ENCODE measurements at regions not wholly inside any gene's neighbourhood (a gene's known extent, or its start where the extent isn't known, plus 50 kb on each side); places are given as distances from the start of the nearest gene placed in this dataset.

- no peak overlapping the region for H3K4me3 Mint-ChIP-seq
- POLR2A ChIA-PET = no interaction called here
- CTCF ChIA-PET = no interaction called here
- H3K4me1 Mint-ChIP-seq = no peaks in the 10 kb centered on the region
- H3K27ac Mint-ChIP-seq = no peak overlapping the region
- no peaks in the 10 kb centered on the region for H3K27me3 Mint-ChIP-seq (ENCODE audit: low read depth)
- DNase-seq (ENCODE audit: low spot score) = no peak
- TF ChIP-seq FOXP1 (CRISPR knock-in tag; IDR thresholded peaks at IDR 0.05; ENCODE audit: borderline replicate concordance) (no peak), ZNF396 (CRISPR knock-in tag; IDR thresholded peaks at IDR 0.05; ENCODE audit: borderline replicate concordance) (no peak), ELF4 (CRISPR knock-in tag; IDR thresholded peaks at IDR 0.05; ENCODE audit: low read depth) (no peak), OVOL2 (CRISPR knock-in tag; IDR thresholded peaks at IDR 0.05; ENCODE audit: borderline replicate concordance) (no peak), NFYB (CRISPR knock-in tag; conservative IDR thresholded peaks at IDR 0.05; ENCODE audit: low read depth) (no peak), ZNF263 (CRISPR knock-in tag; IDR thresholded peaks at IDR 0.05; ENCODE audit: low read depth) (no peak), ATF1 (CRISPR knock-in tag; IDR thresholded peaks at IDR 0.05) (no peak), NR1H2 (CRISPR knock-in tag; IDR thresholded peaks at IDR 0.05) (no peak), CREB1 (CRISPR knock-in tag; IDR thresholded peaks at IDR 0.05) (no peak)
- TF ChIP-seq, protein P1, sequence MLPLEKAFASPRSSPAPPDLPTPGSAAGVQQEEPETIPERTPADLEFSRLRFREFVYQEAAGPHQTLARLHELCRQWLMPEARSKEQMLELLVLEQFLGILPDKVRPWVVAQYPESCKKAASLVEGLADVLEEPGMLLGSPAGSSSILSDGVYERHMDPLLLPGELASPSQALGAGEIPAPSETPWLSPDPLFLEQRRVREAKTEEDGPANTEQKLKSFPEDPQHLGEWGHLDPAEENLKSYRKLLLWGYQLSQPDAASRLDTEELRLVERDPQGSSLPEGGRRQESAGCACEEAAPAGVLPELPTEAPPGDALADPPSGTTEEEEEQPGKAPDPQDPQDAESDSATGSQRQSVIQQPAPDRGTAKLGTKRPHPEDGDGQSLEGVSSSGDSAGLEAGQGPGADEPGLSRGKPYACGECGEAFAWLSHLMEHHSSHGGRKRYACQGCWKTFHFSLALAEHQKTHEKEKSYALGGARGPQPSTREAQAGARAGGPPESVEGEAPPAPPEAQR (CRISPR knock-in tag; IDR thresholded peaks at IDR 0.05) = no peak
- TF ChIP-seq, protein P2, sequence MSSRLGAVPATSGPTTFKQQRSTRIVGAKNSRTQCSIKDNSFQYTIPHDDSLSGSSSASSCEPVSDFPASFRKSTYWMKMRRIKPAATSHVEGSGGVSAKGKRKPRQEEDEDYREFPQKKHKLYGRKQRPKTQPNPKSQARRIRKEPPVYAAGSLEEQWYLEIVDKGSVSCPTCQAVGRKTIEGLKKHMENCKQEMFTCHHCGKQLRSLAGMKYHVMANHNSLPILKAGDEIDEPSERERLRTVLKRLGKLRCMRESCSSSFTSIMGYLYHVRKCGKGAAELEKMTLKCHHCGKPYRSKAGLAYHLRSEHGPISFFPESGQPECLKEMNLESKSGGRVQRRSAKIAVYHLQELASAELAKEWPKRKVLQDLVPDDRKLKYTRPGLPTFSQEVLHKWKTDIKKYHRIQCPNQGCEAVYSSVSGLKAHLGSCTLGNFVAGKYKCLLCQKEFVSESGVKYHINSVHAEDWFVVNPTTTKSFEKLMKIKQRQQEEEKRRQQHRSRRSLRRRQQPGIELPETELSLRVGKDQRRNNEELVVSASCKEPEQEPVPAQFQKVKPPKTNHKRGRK (CRISPR knock-in tag; IDR thresholded peaks at IDR 0.05; ENCODE audit: borderline replicate concordance) = no peak
- TF ChIP-seq, protein P3, sequence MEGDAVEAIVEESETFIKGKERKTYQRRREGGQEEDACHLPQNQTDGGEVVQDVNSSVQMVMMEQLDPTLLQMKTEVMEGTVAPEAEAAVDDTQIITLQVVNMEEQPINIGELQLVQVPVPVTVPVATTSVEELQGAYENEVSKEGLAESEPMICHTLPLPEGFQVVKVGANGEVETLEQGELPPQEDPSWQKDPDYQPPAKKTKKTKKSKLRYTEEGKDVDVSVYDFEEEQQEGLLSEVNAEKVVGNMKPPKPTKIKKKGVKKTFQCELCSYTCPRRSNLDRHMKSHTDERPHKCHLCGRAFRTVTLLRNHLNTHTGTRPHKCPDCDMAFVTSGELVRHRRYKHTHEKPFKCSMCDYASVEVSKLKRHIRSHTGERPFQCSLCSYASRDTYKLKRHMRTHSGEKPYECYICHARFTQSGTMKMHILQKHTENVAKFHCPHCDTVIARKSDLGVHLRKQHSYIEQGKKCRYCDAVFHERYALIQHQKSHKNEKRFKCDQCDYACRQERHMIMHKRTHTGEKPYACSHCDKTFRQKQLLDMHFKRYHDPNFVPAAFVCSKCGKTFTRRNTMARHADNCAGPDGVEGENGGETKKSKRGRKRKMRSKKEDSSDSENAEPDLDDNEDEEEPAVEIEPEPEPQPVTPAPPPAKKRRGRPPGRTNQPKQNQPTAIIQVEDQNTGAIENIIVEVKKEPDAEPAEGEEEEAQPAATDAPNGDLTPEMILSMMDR (IDR thresholded peaks at IDR 0.05) = no peak
- TF ChIP-seq, protein P4, sequence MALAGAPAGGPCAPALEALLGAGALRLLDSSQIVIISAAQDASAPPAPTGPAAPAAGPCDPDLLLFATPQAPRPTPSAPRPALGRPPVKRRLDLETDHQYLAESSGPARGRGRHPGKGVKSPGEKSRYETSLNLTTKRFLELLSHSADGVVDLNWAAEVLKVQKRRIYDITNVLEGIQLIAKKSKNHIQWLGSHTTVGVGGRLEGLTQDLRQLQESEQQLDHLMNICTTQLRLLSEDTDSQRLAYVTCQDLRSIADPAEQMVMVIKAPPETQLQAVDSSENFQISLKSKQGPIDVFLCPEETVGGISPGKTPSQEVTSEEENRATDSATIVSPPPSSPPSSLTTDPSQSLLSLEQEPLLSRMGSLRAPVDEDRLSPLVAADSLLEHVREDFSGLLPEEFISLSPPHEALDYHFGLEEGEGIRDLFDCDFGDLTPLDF (CRISPR knock-in tag; IDR thresholded peaks at IDR 0.05) = no peak
- TF ChIP-seq, protein P5, sequence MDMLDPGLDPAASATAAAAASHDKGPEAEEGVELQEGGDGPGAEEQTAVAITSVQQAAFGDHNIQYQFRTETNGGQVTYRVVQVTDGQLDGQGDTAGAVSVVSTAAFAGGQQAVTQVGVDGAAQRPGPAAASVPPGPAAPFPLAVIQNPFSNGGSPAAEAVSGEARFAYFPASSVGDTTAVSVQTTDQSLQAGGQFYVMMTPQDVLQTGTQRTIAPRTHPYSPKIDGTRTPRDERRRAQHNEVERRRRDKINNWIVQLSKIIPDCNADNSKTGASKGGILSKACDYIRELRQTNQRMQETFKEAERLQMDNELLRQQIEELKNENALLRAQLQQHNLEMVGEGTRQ (CRISPR knock-in tag; IDR thresholded peaks at IDR 0.05) = no peak
- peaks cover 16% of the 10 kb centered on the region for H3K36me3 Mint-ChIP-seq
- no peak for ATAC-seq
- H3K9me3 Mint-ChIP-seq = peaks cover 30% of the 10 kb centered on the region
These were observed 1181.6 kb downstream of the RAPGEF2 start for GRCh38 chr4:160284516-160284915.

GRCh38 chr4:160286051-160286450 lies 1183.2 kb downstream of the RAPGEF2 start:
- H3K27me3 Mint-ChIP-seq (ENCODE audit: low read depth) = no peaks in the 10 kb centered on the region
- H3K4me3 Mint-ChIP-seq = no peak overlapping the region
- DNase-seq (ENCODE audit: low spot score) (no peak), ATAC-seq (no peak)
- CTCF ChIA-PET = no interaction called here
- H3K4me1 Mint-ChIP-seq = no peaks in the 10 kb centered on the region
- POLR2A ChIA-PET = no interaction called here
- peaks cover 5% of the 10 kb centered on the region; the same call in 1 of the 2 replicates for H3K36me3 Mint-ChIP-seq
- no peak overlapping the region for H3K27ac Mint-ChIP-seq
- peaks cover 15% of the 10 kb centered on the region for H3K9me3 Mint-ChIP-seq
- TF ChIP-seq CBFB (CRISPR knock-in tag; IDR thresholded peaks at IDR 0.05; ENCODE audit: low read depth) = no peak
- no peak for TF ChIP-seq ZNF416 (CRISPR knock-in tag; IDR thresholded peaks at IDR 0.05)
- no peak for TF ChIP-seq ELF4 (CRISPR knock-in tag; IDR thresholded peaks at IDR 0.05; ENCODE audit: low read depth)
- TF ChIP-seq, protein P6, sequence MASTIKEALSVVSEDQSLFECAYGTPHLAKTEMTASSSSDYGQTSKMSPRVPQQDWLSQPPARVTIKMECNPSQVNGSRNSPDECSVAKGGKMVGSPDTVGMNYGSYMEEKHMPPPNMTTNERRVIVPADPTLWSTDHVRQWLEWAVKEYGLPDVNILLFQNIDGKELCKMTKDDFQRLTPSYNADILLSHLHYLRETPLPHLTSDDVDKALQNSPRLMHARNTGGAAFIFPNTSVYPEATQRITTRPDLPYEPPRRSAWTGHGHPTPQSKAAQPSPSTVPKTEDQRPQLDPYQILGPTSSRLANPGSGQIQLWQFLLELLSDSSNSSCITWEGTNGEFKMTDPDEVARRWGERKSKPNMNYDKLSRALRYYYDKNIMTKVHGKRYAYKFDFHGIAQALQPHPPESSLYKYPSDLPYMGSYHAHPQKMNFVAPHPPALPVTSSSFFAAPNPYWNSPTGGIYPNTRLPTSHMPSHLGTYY (CRISPR knock-in tag; IDR thresholded peaks at IDR 0.05) = no peak
- TF ChIP-seq CDX4 (CRISPR knock-in tag; IDR thresholded peaks at IDR 0.05; ENCODE audit: borderline replicate concordance) = no peak
- TF ChIP-seq, protein P4 (CRISPR knock-in tag; IDR thresholded peaks at IDR 0.05) = no peak
- no peak for TF ChIP-seq ZNF121 (CRISPR knock-in tag; IDR thresholded peaks at IDR 0.05)
- TF ChIP-seq TEAD1 (CRISPR knock-in tag; IDR thresholded peaks at IDR 0.05) = no peak
- TF ChIP-seq JUN (CRISPR knock-in tag; IDR thresholded peaks at IDR 0.05) = no peak
- TF ChIP-seq KAT7 (CRISPR knock-in tag; IDR thresholded peaks at IDR 0.05; ENCODE audit: borderline replicate concordance) = no peak
- TF ChIP-seq FOXK1 (CRISPR knock-in tag; IDR thresholded peaks at IDR 0.05) = no peak
- no peak for TF ChIP-seq ATF1 (CRISPR knock-in tag; IDR thresholded peaks at IDR 0.05)
- TF ChIP-seq ZNF671 (CRISPR knock-in tag; IDR thresholded peaks at IDR 0.05) = no peak
- TF ChIP-seq OVOL2 (CRISPR knock-in tag; IDR thresholded peaks at IDR 0.05; ENCODE audit: borderline replicate concordance) = no peak
- TF ChIP-seq ZNF423 (CRISPR knock-in tag; IDR thresholded peaks at IDR 0.05) = no peak
- TF ChIP-seq MAX (CRISPR knock-in tag; IDR thresholded peaks at IDR 0.05) = no peak

All from WTC11 (cell line).